HCT116 (cell line): ENCODE measurements at regions not wholly inside any gene's neighbourhood (a gene's known extent, or its start where the extent isn't known, plus 50 kb on each side); places are given as distances from the start of the nearest gene placed in this dataset.

Experiments used
- ATF3 ChIP-seq: IDR thresholded peaks from 2 replicates; pipeline ENCODE4 v1.6.1; 2012
- CBX3 ChIP-seq: IDR thresholded peaks from 2 replicates; pipeline ENCODE4 v1.6.1; 2012; ENCODE audit warnings: low read depth
- CTCF ChIP-seq, 3 experiments: fragments of 200-600 bp in 1 of 3; sonication (generic) in 1 of 3; IDR thresholded peaks in 2 of 3; conservative IDR thresholded peaks in 1 of 3; 2 replicates each; pipeline ENCODE4 v1.5.1; 2012 to 2017; ENCODE audit warnings: low read depth in 2 of 3, low read length in 2 of 3, antibody characterized with exemption in 1 of 3, borderline replicate concordance in 1 of 3, control low read depth in 1 of 3, mild to moderate bottlenecking in 1 of 3, mixed read lengths in 1 of 3, mixed run types in 1 of 3, moderate library complexity in 1 of 3; ENCODE audit not compliant: insufficient read depth in 1 of 3
- EZH2 ChIP-seq: fragments of 200-600 bp; sonication (generic); IDR thresholded peaks from 2 replicates; pipeline ENCODE4 v1.6.1; 2017; ENCODE audit warnings: antibody characterized with exemption, mixed run types
- EZH2phosphoT487 ChIP-seq: fragments of 200-600 bp; IDR thresholded peaks from 2 replicates; pipeline ENCODE4 v1.6.1; 2018; ENCODE audit warnings: antibody characterized with exemption, borderline replicate concordance
- MAX ChIP-seq: IDR thresholded peaks from 2 replicates; pipeline ENCODE4 v1.6.1; 2012
- POLR2A ChIP-seq: IDR thresholded peaks from 2 replicates; pipeline ENCODE4 v1.7.0; 2011; ENCODE audit warnings: borderline replicate concordance; ENCODE audit not compliant: insufficient read depth, insufficient read length; ENCODE audit errors: extremely low read depth
- POLR2AphosphoS5 ChIP-seq: IDR thresholded peaks from 2 replicates; pipeline ENCODE4 v1.6.1; 2011; ENCODE audit warnings: mild to moderate bottlenecking, low read depth, low read length, moderate library complexity
- RAD21 ChIP-seq: IDR thresholded peaks from 2 replicates; pipeline ENCODE4 v1.6.1; 2012; ENCODE audit warnings: low read depth, mild to moderate bottlenecking
- REST ChIP-seq: IDR thresholded peaks from 2 replicates; pipeline ENCODE4 v1.6.1; 2012; ENCODE audit warnings: low read depth
- SIN3A ChIP-seq: IDR thresholded peaks from 2 replicates; pipeline ENCODE4 v1.6.1; 2012; ENCODE audit warnings: low read depth
- ZBTB33 ChIP-seq: IDR thresholded peaks from 2 replicates; pipeline ENCODE4 v1.6.1; 2011; ENCODE audit warnings: mild to moderate bottlenecking, low read length, moderate library complexity; ENCODE audit not compliant: insufficient replicate concordance; ENCODE audit errors: extremely low read depth
- ZFX ChIP-seq: fragments of 450-650 bp; IDR thresholded peaks from 2 replicates; pipeline ENCODE4 v1.6.1; 2017
- ZNF274 ChIP-seq: fragments of 200-500 bp; sonication (Bioruptor generic); IDR thresholded peaks from 2 replicates; pipeline ENCODE4 v1.6.1; 2014; ENCODE audit warnings: mild to moderate bottlenecking, low read depth, low read length, inconsistent platforms

- TF ChIP-seq CTCF (IDR thresholded peaks at IDR 0.05 in 2 of 3, conservative IDR thresholded peaks at IDR 0.05 in 1 of 3; ENCODE audit: borderline replicate concordance in 1 of 3, insufficient read depth in 1 of 3, low read depth in 2 of 3, low read length in 2 of 3) (no peak), POLR2AphosphoS5 (no peak), ZFX (no peak), POLR2A (no peak), EZH2phosphoT487 (no peak), ZBTB33 (no peak), REST (no peak), EZH2 (no peak), SIN3A (no peak), RAD21 (no peak), CBX3 (no peak), ZNF274 (no peak), MAX (no peak), ATF3 (no peak)
These were observed 484.8 kb downstream of the CNTN3 start for GRCh38 chr3:74129611-74130010.
